A549 (cell line): ENCODE measurements at regions not wholly inside any gene's neighbourhood (a gene's known extent, or its start where the extent isn't known, plus 50 kb on each side); places are given as distances from the start of the nearest gene placed in this dataset.

ENCODE experiments used
- ATAC-seq, 2 experiments: fragments of 200-7000 bp in 1 of 2; fragments of >200 bp in 1 of 2; cut with Nextera tagmentation in 1 of 2; cut with Tn5 transposase in 1 of 2; 3 replicates each; pipeline versions ENCODE4 v1.8.0 to v1.9.1; 2018 to 2020; ENCODE audit warnings: mild to moderate bottlenecking in 1 of 2, moderate library complexity in 1 of 2
- CTCF ChIA-PET: fragments of 300-600 bp; sonication (Branson Sonifier 250); formaldehyde crosslinking; extraction: SDS; loops from one replicate; lab custom pipeline; 2021; ENCODE audit warnings: antibody characterized with exemption, inconsistent platforms; lab: Yijun Ruan, JAX
- POLR2A ChIA-PET: fragments of 350-600 bp; formaldehyde crosslinking; extraction: SDS; loops from one replicate; lab custom pipeline; 2021; ENCODE audit warnings: antibody characterized with exemption, inconsistent platforms; lab: Yijun Ruan, JAX
- DNase-seq, 2 experiments: peaks; one replicate each; pipeline versions ENCODE4 v3.0.0 to v3.0.0-alpha.2; 2011 to 2016; ENCODE audit warnings: low read depth in 1 of 2, low spot score in 1 of 2
- FAIRE-seq: peaks from 2 replicates; lab custom pipeline; 2011; peaks lifted over from hg19 to GRCh38; lab: Jason Lieb, UNC
- H3K27ac ChIP-seq, 2 experiments: fragments of >200 bp; sonication (Bioruptor Twin); formaldehyde crosslinking; 3 replicates each; pipeline ENCODE4 v1.5.1; 2016 to 2017
- H3K4me1 ChIP-seq: fragments of >200 bp; sonication (Bioruptor Twin); formaldehyde crosslinking; 3 replicates; pipeline ENCODE4 v1.6.1; 2016
- H3K4me2 ChIP-seq: fragments of >200 bp; sonication (Bioruptor Twin); formaldehyde crosslinking; 3 replicates; pipeline ENCODE4 v1.6.1; 2016
- H3K4me3 ChIP-seq: fragments of >200 bp; sonication (Bioruptor Twin); formaldehyde crosslinking; 3 replicates; pipeline ENCODE4 v1.5.1; 2016
- H3K9me3 ChIP-seq: fragments of >200 bp; sonication (Bioruptor Twin); formaldehyde crosslinking; 3 replicates; pipeline ENCODE4 v1.6.1; 2016
- BCL3 ChIP-seq: fragments of >200 bp; sonication (Bioruptor Twin); formaldehyde crosslinking; IDR thresholded peaks from 3 replicates; pipeline ENCODE4 v1.6.1; 2016
- BHLHE40 ChIP-seq: IDR thresholded peaks from 2 replicates; pipeline ENCODE4 v1.6.1; 2012; ENCODE audit warnings: low read depth, low read length, inconsistent platforms
- CBX2 ChIP-seq: fragments of 200-600 bp; sonication (generic); IDR thresholded peaks from 2 replicates; pipeline ENCODE4 v1.6.1; 2016; ENCODE audit warnings: low read depth, mild to moderate bottlenecking, borderline replicate concordance
- CHD2 ChIP-seq: fragments of 150-350 bp; IDR thresholded peaks from 2 replicates; pipeline ENCODE4 v1.6.1; 2014; ENCODE audit warnings: low read length; ENCODE audit not compliant: partially characterized antibody
- CHD4 ChIP-seq: fragments of 200-600 bp; sonication (generic); IDR thresholded peaks from 2 replicates; pipeline ENCODE4 v1.6.1; 2016; ENCODE audit warnings: antibody characterized with exemption, mild to moderate bottlenecking, borderline replicate concordance
- FOSB ChIP-seq: fragments of 250-450 bp; sonication (Bioruptor Pico); IDR thresholded peaks from 2 replicates; pipeline ENCODE4 v1.5.0; 2020; ENCODE audit warnings: mild to moderate bottlenecking, moderate library complexity
- GATA3 ChIP-seq: IDR thresholded peaks from 2 replicates; pipeline ENCODE4 v1.6.1; 2012; ENCODE audit warnings: borderline replicate concordance
- HMGXB4 ChIP-seq: fragments of 250-450 bp; sonication (Bioruptor Pico); IDR thresholded peaks from 2 replicates; pipeline ENCODE4 v1.5.0; 2021; ENCODE audit warnings: mild to moderate bottlenecking, moderate library complexity, borderline replicate concordance
- HOXA7 ChIP-seq: fragments of 250-450 bp; sonication (Bioruptor Pico); IDR thresholded peaks from 2 replicates; pipeline ENCODE4 v1.5.0; 2020; ENCODE audit warnings: mild to moderate bottlenecking, moderate library complexity
- HOXB5 ChIP-seq: fragments of 250-450 bp; sonication (Bioruptor Pico); IDR thresholded peaks from 2 replicates; pipeline ENCODE4 v1.5.0; 2020; ENCODE audit warnings: mild to moderate bottlenecking, moderate library complexity
- KDM5A ChIP-seq: fragments of 200-600 bp; sonication (generic); IDR thresholded peaks from 2 replicates; pipeline ENCODE4 v1.6.1; 2016; ENCODE audit warnings: antibody characterized with exemption, mild to moderate bottlenecking
- MAX ChIP-seq: IDR thresholded peaks from 2 replicates; pipeline ENCODE4 v1.6.1; 2012
- MYC ChIP-seq: IDR thresholded peaks from 2 replicates; pipeline ENCODE4 v1.6.1; 2012; ENCODE audit warnings: mild to moderate bottlenecking, inconsistent platforms, low read length, improper control_type of control experiment, borderline replicate concordance
- NPAS2 ChIP-seq: fragments of 250-450 bp; sonication (Bioruptor Pico); IDR thresholded peaks from 2 replicates; pipeline ENCODE4 v1.8.0; 2022; ENCODE audit warnings: mild to moderate bottlenecking, moderate library complexity, borderline replicate concordance
- POLR2AphosphoS2 ChIP-seq: conservative IDR thresholded peaks from 2 replicates; pipeline ENCODE4 v1.6.1; 2012; ENCODE audit warnings: low read length, improper control_type of control experiment, inconsistent platforms
- RAD21 ChIP-seq, 2 experiments: fragments of >200 bp in 1 of 2; sonication (Bioruptor Twin) in 1 of 2; formaldehyde crosslinking in 1 of 2; IDR thresholded peaks in 1 of 2; conservative IDR thresholded peaks in 1 of 2; 2 replicates in 1 of 2; 3 replicates in 1 of 2; pipeline ENCODE4 v1.6.1; 2012 to 2018; ENCODE audit warnings: inconsistent platforms in 1 of 2
- RARB ChIP-seq: fragments of 250-450 bp; sonication (Bioruptor Pico); IDR thresholded peaks from 2 replicates; pipeline ENCODE4 v1.8.0; 2021; ENCODE audit warnings: mild to moderate bottlenecking, moderate library complexity
- RNF2 ChIP-seq: fragments of 200-600 bp; sonication (generic); IDR thresholded peaks from 2 replicates; pipeline ENCODE4 v1.6.1; 2016; ENCODE audit warnings: low read depth, mild to moderate bottlenecking, antibody characterized with exemption, moderate library complexity, borderline replicate concordance
- SREBF2 ChIP-seq: fragments of 450-650 bp; IDR thresholded peaks from 2 replicates; pipeline ENCODE4 v1.6.1; 2014; ENCODE audit warnings: mild to moderate bottlenecking, moderate library complexity
- TP53 ChIP-seq: fragments of 250-450 bp; sonication (Bioruptor Pico); IDR thresholded peaks from 2 replicates; pipeline ENCODE4 v1.5.0; 2021; ENCODE audit warnings: mild to moderate bottlenecking, moderate library complexity
- USF2 ChIP-seq: fragments of 450-650 bp; IDR thresholded peaks from 2 replicates; pipeline ENCODE4 v1.6.1; 2014; ENCODE audit warnings: antibody characterized with exemption
- WGBS: methylation state at CpG from one replicate; pipeline ENCODE4 v1.1.6; 2017; ENCODE audit errors: missing lambda C conversion rate; 5-methylcytosine and 5-hydroxymethylcytosine counted together

- 48% methylated on average over 2 of the region's 2 CpGs for WGBS
- ChIA-PET CTCF (no interaction called here), POLR2A (interaction anchor here (0.5 kb wide), 1 partner anchor 58 kb away, joined by 3 read pairs; no protein-coding TSS in a partner anchor)
- Histone ChIP-seq H3K4me3 (no peak overlapping the region), H3K27ac (peak overlapping the region in 1 of 2 experiments; percentile 60; a peak in 2 of 6 replicates), H3K4me1 (peaks cover 10% of the 10 kb centered on the region; the same call in 2 of the 3 replicates), H3K4me2 (no peak overlapping the region), H3K9me3 (no peaks in the 10 kb centered on the region; the same call in 1 of the 3 replicates)
- DNase-seq (no peak), ATAC-seq (no peak), FAIRE-seq (no peak)
- no peak for TF ChIP-seq NPAS2 (CRISPR knock-in tag)
- no peak for TF ChIP-seq FOSB (CRISPR knock-in tag)
- no peak for TF ChIP-seq USF2
- TF ChIP-seq BHLHE40: no peak
- no peak for TF ChIP-seq MYC
These were observed 94.3 kb downstream of the EDN1 start for GRCh38 chr6:12384357-12384912.

GRCh38 chr6:12385316-12385715 is 95.2 kb downstream of the EDN1 start:
- FAIRE-seq: no peak
- ChIA-PET CTCF (no interaction called here), POLR2A (no interaction called here)
- DNase-seq: no peak
- Histone ChIP-seq H3K4me2 (no peak overlapping the region), H3K9me3 (no peaks in the 10 kb centered on the region; the same call in 2 of the 3 replicates), H3K4me3 (no peak overlapping the region), H3K4me1 (peaks cover 10% of the 10 kb centered on the region; the same call in 2 of the 3 replicates), H3K27ac (peak overlapping the region in 1 of 2 experiments; percentile 62; a peak in 2 of 6 replicates)
- TF ChIP-seq SREBF2: no peak
- no peak for TF ChIP-seq TP53 (CRISPR knock-in tag)
- no peak for TF ChIP-seq MYC
- TF ChIP-seq HMGXB4 (CRISPR knock-in tag): no peak
- no peak for TF ChIP-seq CHD2
- no peak for TF ChIP-seq BHLHE40
- no peak for TF ChIP-seq RARB (CRISPR knock-in tag)
- no peak for TF ChIP-seq MAX
- no peak for TF ChIP-seq CBX2
- no peak for TF ChIP-seq RNF2
- no peak for TF ChIP-seq RAD21 (conservative IDR thresholded peaks at IDR 0.05 in 1 of 2, IDR thresholded peaks at IDR 0.05 in 1 of 2)
- TF ChIP-seq POLR2AphosphoS2: no peak
- no peak for TF ChIP-seq BCL3
- no peak for TF ChIP-seq HOXB5
- TF ChIP-seq KDM5A: no peak
- TF ChIP-seq HOXA7 (CRISPR knock-in tag): no peak
- no peak for TF ChIP-seq CHD4
- TF ChIP-seq GATA3: no peak
- no peak for ATAC-seq
- 83% methylated on average over 3 of the region's 3 CpGs for WGBS
